Neural crest cell (in vitro differentiated cells): ENCODE measurements at regions not wholly inside any gene's neighbourhood (a gene's known extent, or its start where the extent isn't known, plus 50 kb on each side); places are given as distances from the start of the nearest gene placed in this dataset.
A peak's percentile ranks its signal among the peaks of the same experiment; 100 is the strongest.
"Not testable (repeated sequence)": the region's sequence is repeated elsewhere in the genome, so short reads cannot be mapped to it uniquely, and the experiment has no call there.

Experiments
- DNase-seq: peaks from one replicate; pipeline ENCODE4 v3.0.0; 2021; ENCODE audit warnings: low read depth, mixed read lengths, low spot score
- H3K27ac Mint-ChIP-seq: one replicate; pipeline ENCODE4 v1.8.0; 2021; ENCODE audit warnings: mild to moderate bottlenecking, mixed read lengths; ENCODE audit not compliant: unreplicated experiment
- H3K27me3 Mint-ChIP-seq: 2 replicates; pipeline ENCODE4 v1.8.0; 2021; ENCODE audit warnings: low read depth, mild to moderate bottlenecking, mixed read lengths
- H3K36me3 Mint-ChIP-seq: 2 replicates; pipeline ENCODE4 v1.8.0; 2021; ENCODE audit warnings: low read depth, mild to moderate bottlenecking, mixed read lengths
- H3K4me1 Mint-ChIP-seq: 2 replicates; pipeline ENCODE4 v1.8.0; 2021; ENCODE audit warnings: mixed read lengths
- H3K4me3 Mint-ChIP-seq: one replicate; pipeline ENCODE4 v1.8.0; 2021; ENCODE audit warnings: mild to moderate bottlenecking, mixed read lengths
- H3K9me3 Mint-ChIP-seq: 2 replicates; pipeline ENCODE4 v1.8.0; 2021; ENCODE audit warnings: mixed read lengths
- TF ChIP-seq, protein P1 (sequence below): fragments of 200-600 bp; sonication (generic); conservative IDR thresholded peaks from 2 replicates; pipeline ENCODE4 v1.5.0; 2021; ENCODE audit warnings: antibody characterized with exemption, mild to moderate bottlenecking

DNA sequence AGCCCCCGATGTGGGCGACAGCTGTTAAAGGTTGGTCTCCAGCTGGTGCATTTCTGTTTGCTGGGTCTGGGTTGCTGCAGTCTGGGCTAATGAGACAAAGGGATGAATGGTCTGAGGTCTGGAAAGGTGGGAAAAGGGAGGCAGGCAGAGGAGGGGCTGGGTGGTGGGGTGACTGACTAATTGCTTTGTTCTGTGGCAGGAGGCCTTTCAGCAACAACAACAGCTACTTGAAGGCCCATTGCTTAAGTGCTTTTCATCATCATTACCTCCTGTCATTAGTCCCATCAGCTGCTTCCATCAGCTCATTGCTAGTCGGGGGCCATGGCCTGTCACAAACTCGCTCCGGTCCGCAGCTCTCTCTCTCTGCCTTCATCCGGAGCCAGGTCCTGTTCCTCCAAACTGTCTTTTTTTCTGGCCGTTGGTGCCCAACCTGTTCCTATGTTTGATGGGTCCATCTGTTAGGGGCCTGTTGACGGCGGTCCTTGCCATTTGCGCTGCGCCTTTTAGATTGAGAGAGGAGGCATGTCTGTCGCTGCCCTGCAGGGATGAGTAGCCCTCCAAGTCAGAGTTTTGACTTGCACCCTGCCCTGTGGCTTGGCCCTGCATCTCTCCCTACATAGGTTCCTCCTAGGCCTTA, 105.6 kb upstream of the PLXNA2 start:
- TF ChIP-seq, protein P1, sequence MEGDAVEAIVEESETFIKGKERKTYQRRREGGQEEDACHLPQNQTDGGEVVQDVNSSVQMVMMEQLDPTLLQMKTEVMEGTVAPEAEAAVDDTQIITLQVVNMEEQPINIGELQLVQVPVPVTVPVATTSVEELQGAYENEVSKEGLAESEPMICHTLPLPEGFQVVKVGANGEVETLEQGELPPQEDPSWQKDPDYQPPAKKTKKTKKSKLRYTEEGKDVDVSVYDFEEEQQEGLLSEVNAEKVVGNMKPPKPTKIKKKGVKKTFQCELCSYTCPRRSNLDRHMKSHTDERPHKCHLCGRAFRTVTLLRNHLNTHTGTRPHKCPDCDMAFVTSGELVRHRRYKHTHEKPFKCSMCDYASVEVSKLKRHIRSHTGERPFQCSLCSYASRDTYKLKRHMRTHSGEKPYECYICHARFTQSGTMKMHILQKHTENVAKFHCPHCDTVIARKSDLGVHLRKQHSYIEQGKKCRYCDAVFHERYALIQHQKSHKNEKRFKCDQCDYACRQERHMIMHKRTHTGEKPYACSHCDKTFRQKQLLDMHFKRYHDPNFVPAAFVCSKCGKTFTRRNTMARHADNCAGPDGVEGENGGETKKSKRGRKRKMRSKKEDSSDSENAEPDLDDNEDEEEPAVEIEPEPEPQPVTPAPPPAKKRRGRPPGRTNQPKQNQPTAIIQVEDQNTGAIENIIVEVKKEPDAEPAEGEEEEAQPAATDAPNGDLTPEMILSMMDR, result no peak
- Mint-ChIP-seq H3K36me3 (no peaks in the 10 kb centered on the region), H3K27ac (peak overlapping the region; percentile 21), H3K27me3 (no peaks in the 10 kb centered on the region), H3K4me3 (peak overlapping the region; percentile 10), H3K4me1 (peaks cover 27% of the 10 kb centered on the region), H3K9me3 (no peaks in the 10 kb centered on the region)
- DNase-seq, result peak; percentile 2

DNA sequence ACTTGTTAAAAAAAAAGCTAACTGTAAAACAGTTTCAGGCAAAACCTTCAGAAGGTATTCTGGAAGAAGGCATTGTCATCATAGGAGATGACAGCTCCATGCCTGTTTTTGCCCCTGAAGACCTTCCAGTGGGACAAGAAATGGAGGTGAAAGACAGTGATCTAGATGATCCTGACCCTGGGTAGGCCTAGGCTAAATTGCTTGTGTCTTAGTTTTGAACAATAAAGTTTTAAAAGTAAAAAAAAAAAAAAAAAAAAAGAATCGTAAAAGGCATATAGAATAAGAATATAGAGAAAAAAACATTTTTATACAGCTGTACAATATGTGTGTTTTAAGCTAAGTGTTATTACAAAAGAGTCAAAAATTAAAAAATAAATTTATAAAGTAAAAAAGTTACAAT, 106.6 kb upstream of the PLXNA2 start:
- TF ChIP-seq, protein P1, result no peak
- H3K9me3 Mint-ChIP-seq, result no peaks in the 10 kb centered on the region
- no peak overlapping the region for H3K27ac Mint-ChIP-seq
- peaks cover 27% of the 10 kb centered on the region for H3K4me1 Mint-ChIP-seq
- no peaks in the 10 kb centered on the region for H3K36me3 Mint-ChIP-seq
- H3K4me3 Mint-ChIP-seq, result no peak overlapping the region
- no peak for DNase-seq
- no peaks in the 10 kb centered on the region for H3K27me3 Mint-ChIP-seq

DNA sequence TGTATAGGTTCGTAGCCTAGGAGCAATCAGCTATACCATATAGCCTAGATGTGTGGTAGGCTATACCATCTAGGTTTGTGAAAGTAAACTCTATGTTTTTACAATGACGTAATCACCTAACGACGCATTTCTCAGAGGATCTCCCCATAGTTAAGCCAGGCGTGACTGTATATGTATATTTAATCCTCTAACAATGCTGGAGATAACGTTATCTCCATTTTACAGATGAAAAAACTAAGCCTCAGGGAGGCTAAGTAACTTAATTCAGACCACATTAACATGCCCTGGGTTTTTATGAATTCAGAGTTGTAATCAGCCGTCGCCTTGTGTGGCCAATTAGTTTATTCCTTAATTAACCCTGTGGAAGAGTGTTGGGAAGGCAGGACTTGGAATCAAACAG, 107.7 kb upstream of the PLXNA2 start:
- Mint-ChIP-seq H3K9me3 (no peaks in the 10 kb centered on the region), H3K4me1 (peaks cover 27% of the 10 kb centered on the region)

DNA sequence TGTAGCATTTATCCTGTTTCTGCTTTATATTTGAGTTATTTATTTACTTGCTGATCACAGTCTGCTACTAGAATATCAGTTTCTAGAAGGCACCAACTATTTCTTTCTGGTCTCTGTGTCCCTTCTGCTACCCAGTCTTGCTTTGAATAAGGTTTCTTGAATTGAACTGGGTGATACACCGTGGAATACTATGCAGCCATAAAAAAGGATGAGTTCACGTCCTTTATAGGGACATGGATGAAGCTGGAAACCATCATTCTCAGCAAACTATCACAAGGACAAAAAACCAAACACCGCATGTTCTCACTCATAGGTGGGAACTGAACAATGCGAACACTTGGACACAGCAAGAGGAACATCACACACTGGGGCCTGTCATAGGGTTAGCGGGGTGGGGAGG, 109.6 kb upstream of the PLXNA2 start:
- not testable (repeated sequence) for H3K27me3 Mint-ChIP-seq, H3K36me3 Mint-ChIP-seq, H3K4me3 Mint-ChIP-seq, H3K27ac Mint-ChIP-seq, DNase-seq, H3K9me3 Mint-ChIP-seq
- H3K4me1 Mint-ChIP-seq, result peaks cover 19% of the 10 kb centered on the region

More for the DNA sequence above, 107.7 kb upstream of the PLXNA2 start:
- no peaks in the 10 kb centered on the region for H3K36me3 Mint-ChIP-seq
- TF ChIP-seq, protein P1, result no peak
- no peak for DNase-seq
- H3K4me3 Mint-ChIP-seq, result no peak overlapping the region
- H3K27ac Mint-ChIP-seq, result no peak overlapping the region
- no peaks in the 10 kb centered on the region for H3K27me3 Mint-ChIP-seq

DNA sequence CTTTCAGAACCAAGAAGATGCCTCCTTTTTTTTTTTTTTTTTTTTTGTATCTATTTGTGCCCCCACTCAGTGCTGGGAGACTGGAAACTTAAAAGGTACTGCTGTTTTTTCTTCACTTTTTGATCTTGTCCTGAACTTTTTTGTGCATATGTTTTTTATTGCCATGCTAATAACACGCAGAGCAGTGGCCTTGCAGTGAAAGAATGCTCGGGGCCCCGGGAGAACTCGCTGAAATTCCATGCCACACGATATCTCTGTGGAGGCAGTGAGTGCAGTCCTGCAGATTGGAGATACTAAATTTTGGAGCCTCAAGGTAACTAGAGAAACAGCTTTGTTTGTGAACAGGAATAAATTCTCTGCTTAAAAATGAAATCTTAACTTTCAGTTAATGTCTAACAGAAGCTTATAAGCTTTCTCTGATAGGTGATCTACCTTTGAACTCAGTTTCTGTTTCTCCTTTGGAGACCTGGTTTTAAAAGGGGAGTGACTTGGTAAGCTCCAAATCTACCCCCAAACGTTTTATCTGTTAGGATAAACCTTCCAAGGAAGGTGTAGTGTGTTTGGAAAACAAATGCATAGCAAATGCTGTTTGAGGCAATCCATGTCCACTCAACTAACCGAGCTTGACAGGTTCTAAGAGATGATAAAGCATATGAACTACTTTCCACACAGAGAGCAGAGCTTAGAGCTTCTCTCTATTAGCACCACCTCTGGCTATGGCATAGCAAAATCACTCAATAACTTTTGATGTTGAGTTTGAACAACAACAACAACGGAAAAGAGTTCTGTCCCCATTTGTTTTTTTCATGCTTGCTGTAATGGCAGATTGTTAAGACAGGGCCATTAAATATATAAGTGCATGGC, 113.7 kb upstream of the PLXNA2 start:
- Mint-ChIP-seq H3K9me3 (peaks cover 2% of the 10 kb centered on the region), H3K27ac (no peak overlapping the region)
- TF ChIP-seq, protein P1, result no peak

DNA sequence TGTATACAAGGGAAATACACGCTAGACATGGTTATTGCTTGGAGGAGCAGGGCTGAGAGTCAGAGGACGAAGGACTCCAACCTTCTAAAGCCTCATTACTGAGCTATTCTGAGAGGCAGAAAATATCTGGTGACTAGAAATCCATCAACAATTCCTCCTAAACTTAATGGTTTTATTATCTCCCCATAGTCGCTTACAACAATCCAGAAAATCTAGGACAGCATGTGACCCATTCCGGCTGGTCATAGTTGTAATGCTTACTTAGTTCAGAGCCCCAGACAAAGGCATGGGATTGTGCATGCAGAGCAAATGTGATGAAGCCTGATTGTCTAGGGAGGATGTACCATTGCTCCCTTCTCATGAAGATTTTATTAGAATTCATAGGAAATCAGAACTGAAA, 114.5 kb upstream of the PLXNA2 start:
- H3K4me3 Mint-ChIP-seq, result no peak overlapping the region
- peaks cover 2% of the 10 kb centered on the region for H3K9me3 Mint-ChIP-seq
- TF ChIP-seq, protein P1, result no peak
- no peak overlapping the region for H3K27ac Mint-ChIP-seq
- DNase-seq, result no peak
- peaks cover 5% of the 10 kb centered on the region for H3K27me3 Mint-ChIP-seq
- H3K36me3 Mint-ChIP-seq, result no peaks in the 10 kb centered on the region
- H3K4me1 Mint-ChIP-seq, result peaks cover 5% of the 10 kb centered on the region

More for the DNA sequence above, 113.7 kb upstream of the PLXNA2 start:
- peaks cover 5% of the 10 kb centered on the region for H3K27me3 Mint-ChIP-seq
- peaks cover 5% of the 10 kb centered on the region for H3K4me1 Mint-ChIP-seq
- H3K4me3 Mint-ChIP-seq, result no peak overlapping the region
- no peaks in the 10 kb centered on the region for H3K36me3 Mint-ChIP-seq
- DNase-seq, result no peak
